ENCODE measurements at regions not wholly inside any gene's neighbourhood (a gene's known extent, or its start where the extent isn't known, plus 50 kb on each side); places are given as distances from the start of the nearest gene placed in this dataset.

- no peak for DNase-seq
Observed at GRCh38 chr2:16287831-16288230, 347.5 kb downstream of the MYCN start.

- DNase-seq, result no peak
Observed at GRCh38 chr2:16287281-16287680, 346.9 kb downstream of the MYCN start.

- DNase-seq, result no peak
Observed at GRCh38 chr2:16285813-16286510, 345.6 kb downstream of the MYCN start.

GRCh38 chr2:16284941-16285625 lies 344.7 kb downstream of the MYCN start:
- DNase-seq, result no peak

GRCh38 chr2:16283071-16283850 lies 342.9 kb downstream of the MYCN start:
- DNase-seq, result no peak

GRCh38 chr2:16282511-16282910 lies 342.2 kb downstream of the MYCN start:
- DNase-seq, result no peak

GRCh38 chr2:16281451-16282335 lies 341.3 kb downstream of the MYCN start:
- no peak for DNase-seq

GRCh38 chr2:16280081-16280480 lies 339.7 kb downstream of the MYCN start:
- no peak for DNase-seq

GRCh38 chr2:16279641-16280040 lies 339.3 kb downstream of the MYCN start:
- no peak for DNase-seq

GRCh38 chr2:16279201-16279570 lies 338.8 kb downstream of the MYCN start:
- no peak for DNase-seq

- no peak for DNase-seq
Observed at GRCh38 chr2:16278421-16279200, 338.3 kb downstream of the MYCN start.

GRCh38 chr2:16277117-16277516 lies 336.8 kb downstream of the MYCN start:
- DNase-seq, result no peak

- no peak for DNase-seq
Observed at GRCh38 chr2:16275661-16276060, 335.3 kb downstream of the MYCN start.

- DNase-seq, result no peak
Observed at GRCh38 chr2:16275131-16275530, 334.8 kb downstream of the MYCN start.

GRCh38 chr2:16273111-16273510 lies 332.8 kb downstream of the MYCN start:
- no peak for DNase-seq

- no peak for DNase-seq
Observed at GRCh38 chr2:16272038-16272788, 331.9 kb downstream of the MYCN start.

- no peak for DNase-seq
Observed at GRCh38 chr2:16271231-16271896, 331.0 kb downstream of the MYCN start.

GRCh38 chr2:16270441-16270840 lies 330.1 kb downstream of the MYCN start:
- DNase-seq, result no peak

GRCh38 chr2:16268301-16269000 lies 328.1 kb downstream of the MYCN start:
- DNase-seq, result no peak

- DNase-seq, result no peak
Observed at GRCh38 chr2:16266571-16266970, 326.2 kb downstream of the MYCN start.

Measured in stimulated activated CD4-positive, alpha-beta T cell treated with anti-CD3 and anti-CD28 coated beads, Interleukin-12 subunit alpha, Interleukin-12 subunit beta, amount 100 ng/mL, for 4 hours (primary cell).